ENCODE measurements at regions not wholly inside any gene's neighbourhood (a gene's known extent, or its start where the extent isn't known, plus 50 kb on each side); places are given as distances from the start of the nearest gene placed in this dataset.

GRCh38 chr19:33954686-33955085 lies 158.0 kb downstream of the KCTD15 start:
- ChIA-PET POLR2A (no interaction called here), CTCF (ENCODE audit: unreplicated experiment) (no interaction called here)
- Histone ChIP-seq H2AFZ (ENCODE audit: low read length) (no peak overlapping the region), H3K4me3 (ENCODE audit: low read depth, low read length, poor library complexity, severe bottlenecking) (no peak overlapping the region), H3K27ac (ENCODE audit: low read depth, low read length, poor library complexity, severe bottlenecking) (no peak overlapping the region), H3K36me3 (ENCODE audit: insufficient read depth, low read length) (no peaks in the 10 kb centered on the region), H3K4me2 (ENCODE audit: low read length) (no peak overlapping the region), H3K9me2 (ENCODE audit: insufficient read depth, low read length) (no peaks in the 10 kb centered on the region), H3K9me3 (ENCODE audit: low read length) (no peaks in the 10 kb centered on the region), H3K4me1 (ENCODE audit: insufficient read depth, low read length, poor library complexity, severe bottlenecking) (no peaks in the 10 kb centered on the region), H3K79me2 (ENCODE audit: insufficient read depth, low read depth, low read length) (no peaks in the 10 kb centered on the region), H4K20me1 (ENCODE audit: insufficient read depth, low read length) (no peaks in the 10 kb centered on the region)
- no TSS peak for BruUV-seq (replicated peaks)
- TF ChIP-seq CTCF (conservative IDR thresholded peaks at IDR 0.05; ENCODE audit: low read length): no peak
- no peak for TF ChIP-seq EZH2phosphoT487 (IDR thresholded peaks at IDR 0.05; ENCODE audit: borderline replicate concordance, low read depth, low read length)
- no peak for DNase-seq (ENCODE audit: low spot score)
- intact Hi-C loops (cut with micrococcal nuclease; ENCODE audit: unreplicated experiment): no loop called here

DNA sequence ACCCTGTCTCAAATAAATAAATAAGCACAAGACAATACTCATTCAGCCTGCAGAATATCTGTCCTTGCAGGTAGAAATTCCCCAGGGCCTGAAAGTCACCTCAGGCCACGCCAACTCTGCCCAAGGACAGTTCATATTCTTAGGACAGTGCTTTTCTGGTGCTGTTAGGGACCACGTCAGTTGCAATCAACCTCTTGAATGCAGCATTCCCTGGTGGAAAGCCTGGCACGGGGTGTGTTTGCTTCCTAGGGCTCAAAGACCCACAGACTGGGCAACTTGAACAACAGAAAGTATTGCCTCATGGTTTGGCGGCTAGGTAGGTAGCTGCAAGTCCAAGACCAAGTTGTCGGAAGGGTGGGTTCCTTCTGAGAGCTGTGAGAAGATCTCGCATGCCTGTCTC lies 160.3 kb downstream of the KCTD15 start:
- no peaks in the 10 kb centered on the region for H3K79me2 ChIP-seq (ENCODE audit: insufficient read depth, low read depth, low read length)
- H3K4me2 ChIP-seq (ENCODE audit: low read length): no peak overlapping the region
- H3K9me3 ChIP-seq (ENCODE audit: low read length): no peaks in the 10 kb centered on the region
- no peak for DNase-seq (ENCODE audit: low spot score)
- no peaks in the 10 kb centered on the region for H3K9me2 ChIP-seq (ENCODE audit: insufficient read depth, low read length)
- intact Hi-C loops (cut with micrococcal nuclease; ENCODE audit: unreplicated experiment): no loop called here
- H3K36me3 ChIP-seq (ENCODE audit: insufficient read depth, low read length): no peaks in the 10 kb centered on the region
- H3K4me1 ChIP-seq (ENCODE audit: insufficient read depth, low read length, poor library complexity, severe bottlenecking): no peaks in the 10 kb centered on the region
- TF ChIP-seq EZH2phosphoT487 (IDR thresholded peaks at IDR 0.05; ENCODE audit: borderline replicate concordance, low read depth, low read length) (no peak), CTCF (conservative IDR thresholded peaks at IDR 0.05; ENCODE audit: low read length) (no peak)
- H3K4me3 ChIP-seq (ENCODE audit: low read depth, low read length, poor library complexity, severe bottlenecking): no peak overlapping the region
- H4K20me1 ChIP-seq (ENCODE audit: insufficient read depth, low read length): no peaks in the 10 kb centered on the region
- POLR2A ChIA-PET: no interaction called here
- H2AFZ ChIP-seq (ENCODE audit: low read length): no peak overlapping the region
- no peak overlapping the region for H3K27ac ChIP-seq (ENCODE audit: low read depth, low read length, poor library complexity, severe bottlenecking)
- BruUV-seq (replicated peaks): no TSS peak
- CTCF ChIA-PET (ENCODE audit: unreplicated experiment): no interaction called here

DNA sequence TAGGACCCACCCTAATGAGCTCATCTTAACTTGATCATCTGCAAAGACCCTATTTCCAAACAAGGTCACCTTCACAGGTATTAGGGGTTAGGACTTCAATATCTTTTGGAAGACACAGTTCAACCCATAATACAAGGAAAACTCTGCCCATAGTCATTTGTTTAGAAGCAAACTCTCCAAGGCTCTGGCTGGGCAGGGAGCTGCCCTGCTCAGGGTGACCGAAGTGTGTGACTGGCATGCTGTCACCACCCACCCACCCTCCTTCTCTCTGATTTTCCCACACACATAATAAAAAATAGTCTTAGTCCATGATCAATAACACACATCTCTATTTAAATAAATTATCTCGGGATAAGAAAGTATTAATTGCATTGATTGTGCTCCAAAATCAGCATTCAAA lies 161.1 kb downstream of the KCTD15 start:
- H3K4me3 ChIP-seq (ENCODE audit: low read depth, low read length, poor library complexity, severe bottlenecking): no peak overlapping the region
- intact Hi-C loops (cut with micrococcal nuclease; ENCODE audit: unreplicated experiment): no loop called here
- no TSS peak for BruUV-seq (replicated peaks)

More for the DNA sequence above, 161.1 kb downstream of the KCTD15 start:
- Histone ChIP-seq H3K36me3 (ENCODE audit: insufficient read depth, low read length) (no peaks in the 10 kb centered on the region), H3K4me2 (ENCODE audit: low read length) (no peak overlapping the region), H3K4me1 (ENCODE audit: insufficient read depth, low read length, poor library complexity, severe bottlenecking) (no peaks in the 10 kb centered on the region), H2AFZ (ENCODE audit: low read length) (no peak overlapping the region), H3K27ac (ENCODE audit: low read depth, low read length, poor library complexity, severe bottlenecking) (no peak overlapping the region), H3K9me2 (ENCODE audit: insufficient read depth, low read length) (no peaks in the 10 kb centered on the region), H4K20me1 (ENCODE audit: insufficient read depth, low read length) (no peaks in the 10 kb centered on the region), H3K79me2 (ENCODE audit: insufficient read depth, low read depth, low read length) (no peaks in the 10 kb centered on the region), H3K9me3 (ENCODE audit: low read length) (no peaks in the 10 kb centered on the region)
- no peak for TF ChIP-seq EZH2phosphoT487 (IDR thresholded peaks at IDR 0.05; ENCODE audit: borderline replicate concordance, low read depth, low read length)
- TF ChIP-seq CTCF (conservative IDR thresholded peaks at IDR 0.05; ENCODE audit: low read length): no peak
- ChIA-PET CTCF (ENCODE audit: unreplicated experiment) (no interaction called here), POLR2A (no interaction called here)
- no peak for DNase-seq (ENCODE audit: low spot score)

Data from OCI-LY7 (cell line).